SHP77 (cell line): ENCODE measurements at regions not wholly inside any gene's neighbourhood (a gene's known extent, or its start where the extent isn't known, plus 50 kb on each side); places are given as distances from the start of the nearest gene placed in this dataset.
A peak's percentile ranks its signal among the peaks of the same experiment; 100 is the strongest.

Experiments
- DNase-seq, 2 experiments: peaks; one replicate each; lab custom pipeline; 2025; lab: John Stamatoyannopoulos, UW

DNA sequence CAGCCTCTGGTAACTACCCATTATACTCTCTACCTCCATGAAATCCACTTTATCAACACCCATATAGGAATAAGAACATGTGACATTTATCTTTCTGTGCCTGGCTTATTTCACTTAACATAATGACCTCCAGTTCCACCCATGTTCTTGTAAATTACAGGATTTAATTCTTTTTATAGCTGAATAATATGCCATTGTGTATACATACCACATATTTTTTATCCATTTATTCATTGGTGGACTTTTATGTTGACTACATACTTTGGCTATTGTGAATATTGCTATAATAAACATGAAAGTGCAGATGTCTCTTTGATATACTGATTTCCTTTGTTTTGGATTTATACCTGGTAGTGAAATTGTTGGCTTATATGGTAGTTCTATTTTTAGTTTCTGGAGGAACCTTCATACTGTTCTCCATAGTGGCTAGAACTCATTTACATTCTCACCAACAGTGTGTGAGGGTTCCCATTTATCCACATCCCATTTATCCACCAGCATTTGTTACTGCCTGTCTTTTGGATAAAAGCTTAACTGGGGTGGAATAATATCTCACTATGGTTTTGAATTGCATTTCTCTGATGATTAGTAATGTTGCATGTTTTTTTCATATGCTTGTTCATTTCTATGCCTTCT, 473.4 kb downstream of the TBL1XR1 start:
- no peak for DNase-seq

- no peak for DNase-seq
These were observed 483.2 kb downstream of the TBL1XR1 start for GRCh38 chr3:176714034-176714433.

DNA sequence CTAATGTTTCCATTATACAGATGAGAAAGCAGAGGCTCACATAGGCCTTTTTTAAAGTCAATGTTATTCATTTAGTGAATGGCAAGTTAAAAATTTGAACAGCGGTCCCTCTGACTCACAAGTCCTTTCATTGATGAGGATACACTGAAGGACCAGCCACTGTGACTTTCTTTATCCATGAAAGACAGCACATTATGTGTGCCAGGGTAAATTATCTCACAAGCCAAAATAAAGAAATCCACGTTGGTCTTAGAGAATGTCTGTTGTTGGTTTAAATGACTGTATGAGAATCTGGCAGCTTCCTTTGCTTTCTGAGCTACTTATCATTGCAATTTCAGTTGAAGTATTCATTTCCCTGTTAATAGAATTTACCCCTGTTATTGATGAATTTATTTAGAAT, 485.1 kb downstream of the TBL1XR1 start:
- no peak for DNase-seq

DNA sequence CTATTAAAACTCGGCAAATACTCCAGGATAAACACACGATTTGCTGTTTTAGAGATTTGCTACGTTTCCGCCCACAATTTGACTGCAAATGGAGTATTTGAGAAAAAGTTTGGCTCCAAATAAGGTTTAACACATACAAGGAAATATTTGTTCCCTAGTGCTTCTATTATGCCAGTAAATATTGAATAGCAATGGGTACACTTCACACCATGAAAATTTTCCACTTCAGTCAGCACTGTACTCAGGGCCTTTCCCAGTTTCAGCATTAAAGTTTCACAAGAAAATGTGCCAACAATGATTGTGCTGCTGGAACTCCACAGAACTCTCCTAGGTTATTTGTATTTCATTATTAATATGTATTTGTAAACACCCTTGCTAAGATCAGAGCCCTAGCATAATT, 498.0 kb downstream of the TBL1XR1 start:
- no peak for DNase-seq

DNA sequence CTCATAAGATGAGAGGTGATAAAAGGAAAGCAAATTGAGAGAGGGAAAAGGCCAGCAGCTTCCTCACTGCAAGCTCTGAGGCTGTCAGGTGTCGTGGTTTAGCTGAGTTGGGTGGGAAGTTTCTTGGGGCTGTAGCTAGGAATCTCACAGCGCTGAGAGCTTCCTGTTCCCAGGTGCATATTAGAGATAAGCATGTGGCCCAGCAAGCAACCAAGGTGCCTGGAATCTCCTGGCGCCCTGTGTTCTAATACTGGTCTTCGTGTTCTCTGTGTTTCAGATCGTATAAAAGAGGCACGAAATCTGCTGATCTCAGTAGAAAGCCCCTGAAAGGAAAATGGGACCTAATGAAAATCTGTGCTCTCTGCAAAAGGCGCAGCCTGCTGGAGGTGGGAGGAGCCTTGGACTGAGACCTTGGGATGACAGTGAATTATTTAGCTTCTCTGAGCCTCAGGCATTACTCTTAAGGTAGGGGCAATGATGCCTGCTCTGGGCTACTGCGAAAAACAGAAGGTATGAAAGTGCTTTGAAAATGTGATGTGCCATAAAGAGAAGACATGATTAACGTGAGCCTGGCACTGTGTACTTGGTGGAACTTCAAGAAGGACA, 499.9 kb downstream of the TBL1XR1 start:
- DNase-seq: no peak

- DNase-seq: no peak
These were observed 500.5 kb downstream of the TBL1XR1 start for GRCh38 chr3:176696816-176697215.

- no peak for DNase-seq
These were observed 504.1 kb downstream of the TBL1XR1 start for GRCh38 chr3:176692966-176693785.

DNA sequence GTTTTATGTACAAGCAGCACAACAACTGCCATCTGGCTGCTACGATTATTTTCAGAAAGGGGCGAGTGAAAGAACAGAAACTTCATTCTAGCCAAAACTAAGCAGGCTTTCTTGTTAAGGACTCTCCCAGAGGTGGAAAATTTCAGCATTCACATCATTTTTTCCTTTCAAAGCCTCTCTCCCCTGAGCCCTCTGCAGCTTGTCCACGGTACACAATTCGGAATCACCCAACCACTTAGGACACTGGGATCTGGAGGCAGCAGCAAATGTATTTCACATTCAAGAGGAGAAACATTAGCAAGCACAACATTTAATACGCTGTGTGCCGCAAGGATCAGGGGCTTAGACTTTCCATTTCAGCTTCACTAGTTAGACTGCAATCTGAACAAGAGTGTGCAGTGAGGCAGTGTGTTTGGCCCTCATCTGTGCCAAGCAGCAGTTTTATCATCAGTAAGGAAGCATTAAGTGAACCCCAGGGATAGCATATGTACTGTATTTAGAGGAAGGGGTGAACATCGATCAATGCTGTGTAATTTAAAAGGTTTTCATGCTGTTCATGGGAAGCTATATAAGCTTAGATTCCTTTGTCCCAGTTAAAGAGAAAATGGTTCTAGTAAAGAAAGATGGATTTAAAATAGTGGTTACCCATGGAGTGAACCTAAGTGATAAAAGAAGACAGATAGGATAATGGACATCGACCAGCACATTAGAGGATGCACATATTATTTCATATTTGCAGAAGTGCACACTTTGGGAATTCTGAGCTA, 504.9 kb downstream of the TBL1XR1 start:
- DNase-seq: no peak

GRCh38 chr3:176690083-176690869, 507.0 kb downstream of the TBL1XR1 start:
- no peak for DNase-seq

- DNase-seq: no peak
These were observed 509.5 kb downstream of the TBL1XR1 start for GRCh38 chr3:176687754-176688153.

DNA sequence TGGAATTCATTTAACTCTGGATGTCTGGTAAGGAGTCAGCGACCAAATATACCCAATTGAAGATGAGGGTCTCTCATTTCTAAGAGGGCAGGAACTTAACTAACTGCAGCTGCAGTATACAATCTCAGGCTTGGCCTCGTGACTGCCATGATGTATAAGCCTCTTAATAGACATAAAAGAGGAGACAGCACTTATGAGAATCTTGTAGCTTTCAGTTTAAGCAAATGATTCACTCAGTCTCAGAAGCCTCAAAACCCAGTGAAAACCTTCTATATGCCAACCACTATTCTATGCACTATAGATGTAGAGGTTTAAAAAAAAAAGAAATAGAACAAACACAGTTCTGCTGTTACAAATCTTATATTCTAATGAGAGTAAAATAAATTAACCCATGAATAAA, 513.9 kb downstream of the TBL1XR1 start:
- DNase-seq: no peak

DNA sequence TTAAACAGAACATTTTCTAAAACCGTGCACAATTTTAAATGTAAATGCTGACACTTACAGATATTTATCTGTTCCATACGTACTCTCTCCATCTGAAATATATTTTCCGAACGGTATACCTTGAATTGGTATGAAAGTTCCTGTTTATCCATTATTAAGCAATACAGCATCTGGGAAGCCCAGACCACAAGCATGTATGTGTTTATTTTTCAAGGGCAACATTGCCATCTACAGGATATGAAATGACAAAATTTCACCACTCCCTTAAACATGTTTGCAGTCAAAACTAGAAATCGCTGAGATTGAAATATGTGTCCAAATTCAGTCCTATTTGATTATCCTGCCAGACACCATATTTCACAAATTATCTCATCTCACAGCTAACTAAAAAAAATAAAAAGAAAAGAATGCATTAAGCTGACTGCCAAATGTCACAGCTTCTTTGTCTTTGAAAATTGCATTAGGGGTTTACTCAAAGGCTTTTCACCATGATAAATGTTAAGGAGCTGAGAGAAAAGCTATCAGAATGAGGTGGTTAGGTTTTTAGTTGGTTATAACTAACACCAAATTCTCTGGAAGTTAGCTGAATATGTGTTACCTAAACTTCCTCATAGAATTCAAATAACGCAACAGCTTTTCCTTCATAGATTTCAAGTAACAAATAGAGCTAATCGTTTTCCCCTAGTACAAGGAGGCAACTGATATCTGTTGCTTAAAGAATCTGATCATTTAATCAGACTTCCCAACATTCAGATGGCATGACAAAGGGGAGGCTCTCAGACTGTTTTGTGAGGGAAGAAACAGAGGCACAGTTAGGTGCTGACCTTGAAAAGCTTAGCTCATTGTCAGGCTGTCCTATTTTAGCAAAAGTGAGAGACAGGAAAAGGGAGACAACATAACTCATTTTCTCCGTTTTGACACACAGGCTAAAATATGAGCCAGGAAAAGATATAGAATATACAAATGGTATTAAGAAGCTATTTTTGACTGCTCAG, 533.1 kb downstream of the TBL1XR1 start:
- DNase-seq: peak; percentile 56 to 59

- DNase-seq: peak in 1 of 2 experiments; percentile 1
These were observed 533.9 kb downstream of the TBL1XR1 start for GRCh38 chr3:176663387-176663786.

GRCh38 chr3:176661432-176661964, 535.8 kb downstream of the TBL1XR1 start:
- no peak for DNase-seq

GRCh38 chr3:176655404-176656094, 541.7 kb downstream of the TBL1XR1 start:
- no peak for DNase-seq

GRCh38 chr3:176651622-176652021, 545.7 kb downstream of the TBL1XR1 start:
- DNase-seq: no peak

DNA sequence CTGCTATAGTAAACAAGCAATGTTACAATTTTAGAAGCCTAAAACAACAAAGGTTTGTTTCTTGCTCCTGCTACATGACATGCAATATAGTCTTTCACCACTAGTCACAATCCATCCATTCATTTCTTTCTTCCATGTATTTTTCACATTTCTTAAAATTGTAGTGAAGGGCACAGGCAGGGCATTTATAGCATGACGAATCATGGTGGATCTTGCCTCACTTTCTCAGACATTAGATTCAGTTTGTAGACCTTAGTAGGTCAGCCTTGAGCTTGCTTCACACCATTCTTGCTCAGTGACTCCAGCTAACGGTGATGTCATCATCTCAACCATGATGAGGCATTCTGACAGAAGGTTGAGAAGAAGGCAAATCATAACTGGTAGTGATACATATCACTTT, 546.8 kb downstream of the TBL1XR1 start:
- DNase-seq: no peak

GRCh38 chr3:176647987-176648386, 549.3 kb downstream of the TBL1XR1 start:
- DNase-seq: no peak

DNA sequence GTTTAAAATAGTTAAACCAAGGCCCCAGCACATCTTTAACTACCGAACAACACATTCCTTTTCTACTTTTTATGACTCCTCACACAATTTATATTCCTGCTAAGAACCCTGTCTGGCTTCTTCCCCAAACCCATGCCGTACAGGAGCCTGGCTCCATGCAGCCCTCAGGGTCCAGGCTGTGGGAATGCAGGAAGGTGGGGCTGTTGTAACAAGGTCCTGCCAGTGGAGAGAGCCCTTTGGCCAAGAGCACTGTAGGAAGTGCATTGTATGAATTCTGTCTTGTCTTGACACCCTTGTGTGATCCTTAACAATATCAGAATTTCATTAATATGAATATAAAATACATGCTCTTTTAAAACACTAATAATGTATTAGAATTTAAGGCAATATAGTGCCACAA, 563.8 kb downstream of the TBL1XR1 start:
- no peak for DNase-seq
